ENCODE measurements at regions not wholly inside any gene's neighbourhood (a gene's known extent, or its start where the extent isn't known, plus 50 kb on each side); places are given as distances from the start of the nearest gene placed in this dataset.

- H3K27me3 ChIP-seq, result no peaks in the 10 kb centered on the region
- TF ChIP-seq, protein P1, sequence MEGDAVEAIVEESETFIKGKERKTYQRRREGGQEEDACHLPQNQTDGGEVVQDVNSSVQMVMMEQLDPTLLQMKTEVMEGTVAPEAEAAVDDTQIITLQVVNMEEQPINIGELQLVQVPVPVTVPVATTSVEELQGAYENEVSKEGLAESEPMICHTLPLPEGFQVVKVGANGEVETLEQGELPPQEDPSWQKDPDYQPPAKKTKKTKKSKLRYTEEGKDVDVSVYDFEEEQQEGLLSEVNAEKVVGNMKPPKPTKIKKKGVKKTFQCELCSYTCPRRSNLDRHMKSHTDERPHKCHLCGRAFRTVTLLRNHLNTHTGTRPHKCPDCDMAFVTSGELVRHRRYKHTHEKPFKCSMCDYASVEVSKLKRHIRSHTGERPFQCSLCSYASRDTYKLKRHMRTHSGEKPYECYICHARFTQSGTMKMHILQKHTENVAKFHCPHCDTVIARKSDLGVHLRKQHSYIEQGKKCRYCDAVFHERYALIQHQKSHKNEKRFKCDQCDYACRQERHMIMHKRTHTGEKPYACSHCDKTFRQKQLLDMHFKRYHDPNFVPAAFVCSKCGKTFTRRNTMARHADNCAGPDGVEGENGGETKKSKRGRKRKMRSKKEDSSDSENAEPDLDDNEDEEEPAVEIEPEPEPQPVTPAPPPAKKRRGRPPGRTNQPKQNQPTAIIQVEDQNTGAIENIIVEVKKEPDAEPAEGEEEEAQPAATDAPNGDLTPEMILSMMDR (IDR thresholded peaks at IDR 0.05), result no peak
- H3K27ac ChIP-seq, result no peak overlapping the region
- no peaks in the 10 kb centered on the region for H3K36me3 ChIP-seq
- H3K4me3 ChIP-seq (ENCODE audit: low read depth in 1 of 2, low read length in 1 of 2), result no peak overlapping the region
- H3K4me1 ChIP-seq (ENCODE audit: control insufficient read depth in 1 of 2, insufficient read depth in 1 of 2, low read depth in 1 of 2, low read length in 1 of 2), result no peaks in the 10 kb centered on the region
- H3K9me3 ChIP-seq, result no peaks in the 10 kb centered on the region
Measured at GRCh38 chr2:217091531-217091930, 231.7 kb upstream of the TNP1 start.

DNA sequence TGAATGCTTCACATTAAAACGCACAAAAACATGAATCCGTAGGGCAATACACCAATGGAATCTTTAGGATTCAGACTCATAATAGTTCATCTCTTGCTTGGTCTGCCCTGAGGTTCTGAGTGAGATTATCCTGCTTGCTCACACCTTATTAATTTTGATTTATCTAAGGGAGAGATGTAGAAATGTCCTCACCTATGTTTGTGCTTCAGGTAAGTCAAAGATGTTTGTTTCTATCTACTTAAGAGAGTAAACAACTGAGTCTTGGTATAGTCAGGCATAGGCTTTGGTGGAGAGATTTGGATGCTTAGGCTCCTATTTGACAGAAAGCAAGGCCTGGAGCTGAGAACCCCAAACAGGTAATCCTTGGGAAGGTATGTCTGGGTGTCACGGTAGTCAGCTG, 231.0 kb upstream of the TNP1 start:
- Histone ChIP-seq H3K4me3 (ENCODE audit: low read depth in 1 of 2, low read length in 1 of 2) (no peak overlapping the region), H3K9me3 (no peaks in the 10 kb centered on the region), H3K27me3 (no peaks in the 10 kb centered on the region), H3K27ac (no peak overlapping the region), H3K4me1 (ENCODE audit: control insufficient read depth in 1 of 2, insufficient read depth in 1 of 2, low read depth in 1 of 2, low read length in 1 of 2) (no peaks in the 10 kb centered on the region), H3K36me3 (no peaks in the 10 kb centered on the region)
- TF ChIP-seq, protein P1 (IDR thresholded peaks at IDR 0.05), result no peak

- TF ChIP-seq, protein P1 (IDR thresholded peaks at IDR 0.05), result no peak
- H3K27ac ChIP-seq, result no peak overlapping the region
Measured at GRCh38 chr2:217090024-217090473, 230.2 kb upstream of the TNP1 start.

DNA sequence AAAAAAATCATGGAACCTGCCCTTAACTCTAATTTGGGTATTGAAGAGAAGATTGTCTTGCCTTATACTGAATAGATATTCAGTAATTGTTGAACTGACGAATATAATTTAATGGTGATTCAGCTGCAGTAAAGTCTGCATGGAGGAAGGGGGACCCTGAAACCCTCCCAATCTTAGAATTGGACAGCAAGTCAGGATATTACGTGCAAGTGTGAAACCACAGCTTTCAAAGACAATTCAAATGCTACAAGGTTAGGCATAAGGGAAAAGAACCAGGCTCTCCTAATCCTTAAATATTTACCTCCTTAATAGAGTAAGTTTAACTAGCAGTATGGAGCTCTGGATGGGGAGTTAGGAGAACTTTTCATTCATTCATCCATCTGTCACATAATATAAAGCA, 226.9 kb upstream of the TNP1 start:
- H3K9me3 ChIP-seq, result no peaks in the 10 kb centered on the region
- H3K4me1 ChIP-seq (ENCODE audit: control insufficient read depth in 1 of 2, insufficient read depth in 1 of 2, low read depth in 1 of 2, low read length in 1 of 2), result no peaks in the 10 kb centered on the region
- TF ChIP-seq, protein P1 (IDR thresholded peaks at IDR 0.05), result no peak
- peaks cover 13% of the 10 kb centered on the region for H3K27me3 ChIP-seq
- no peaks in the 10 kb centered on the region for H3K36me3 ChIP-seq
- H3K4me3 ChIP-seq (ENCODE audit: low read depth in 1 of 2, low read length in 1 of 2), result no peak overlapping the region
- H3K27ac ChIP-seq, result no peak overlapping the region

More at GRCh38 chr2:217090024-217090473, 230.2 kb upstream of the TNP1 start:
- Histone ChIP-seq H3K4me1 (ENCODE audit: control insufficient read depth in 1 of 2, insufficient read depth in 1 of 2, low read depth in 1 of 2, low read length in 1 of 2) (no peaks in the 10 kb centered on the region), H3K36me3 (no peaks in the 10 kb centered on the region), H3K27me3 (peaks cover 8% of the 10 kb centered on the region), H3K4me3 (ENCODE audit: low read depth in 1 of 2, low read length in 1 of 2) (no peak overlapping the region), H3K9me3 (no peaks in the 10 kb centered on the region)

DNA sequence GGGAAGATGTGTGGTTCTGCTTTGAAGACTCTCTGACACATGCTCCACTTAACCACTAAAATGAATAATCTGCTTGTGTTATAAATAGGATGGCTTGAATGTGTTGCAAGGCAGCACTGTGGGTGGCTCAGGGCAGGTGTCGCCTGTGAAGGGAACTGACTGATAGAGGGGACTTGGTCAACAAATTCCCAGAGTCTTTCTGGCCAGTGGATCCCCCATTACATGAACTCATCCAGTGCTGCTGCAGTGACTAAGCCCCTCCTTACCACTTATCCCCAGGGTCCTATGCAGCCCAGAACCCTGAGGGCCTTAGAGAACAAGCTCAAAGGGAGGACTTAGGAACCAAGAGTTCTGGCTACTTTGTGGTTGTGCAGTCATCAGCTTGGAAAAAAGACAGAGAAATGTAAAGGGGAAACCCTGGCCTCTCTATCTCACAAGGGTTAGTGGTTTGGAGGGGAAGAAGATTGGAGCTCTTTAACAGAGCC, 226.2 kb upstream of the TNP1 start:
- TF ChIP-seq, protein P1 (IDR thresholded peaks at IDR 0.05), result no peak
- Histone ChIP-seq H3K9me3 (no peaks in the 10 kb centered on the region), H3K4me3 (ENCODE audit: low read depth in 1 of 2, low read length in 1 of 2) (no peak overlapping the region), H3K36me3 (no peaks in the 10 kb centered on the region), H3K27ac (no peak overlapping the region), H3K27me3 (peaks cover 13% of the 10 kb centered on the region), H3K4me1 (ENCODE audit: control insufficient read depth in 1 of 2, insufficient read depth in 1 of 2, low read depth in 1 of 2, low read length in 1 of 2) (no peaks in the 10 kb centered on the region)

DNA sequence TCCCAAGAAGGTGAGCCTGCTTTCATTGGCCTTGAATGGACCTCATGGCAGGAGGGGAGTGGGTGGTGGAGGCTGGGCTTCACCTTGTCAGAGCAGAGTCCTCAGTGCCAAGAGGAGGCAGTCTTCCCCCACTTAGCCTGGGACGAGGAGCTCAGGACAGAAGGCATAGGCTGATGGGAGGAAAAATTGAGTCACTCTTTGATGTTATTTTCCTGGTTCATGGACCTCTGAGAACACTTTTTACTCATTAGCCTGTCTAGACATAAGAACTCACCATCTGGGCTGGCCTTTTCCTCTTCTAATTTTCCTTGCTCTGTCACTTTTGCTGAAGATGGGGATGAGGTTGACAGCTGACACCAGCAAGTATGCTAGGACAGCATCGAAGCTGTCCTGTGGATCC, 225.7 kb upstream of the TNP1 start:
- Histone ChIP-seq H3K4me1 (ENCODE audit: control insufficient read depth in 1 of 2, insufficient read depth in 1 of 2, low read depth in 1 of 2, low read length in 1 of 2) (no peaks in the 10 kb centered on the region), H3K27ac (no peak overlapping the region), H3K27me3 (peaks cover 13% of the 10 kb centered on the region), H3K9me3 (no peaks in the 10 kb centered on the region), H3K4me3 (ENCODE audit: low read depth in 1 of 2, low read length in 1 of 2) (no peak overlapping the region), H3K36me3 (no peaks in the 10 kb centered on the region)
- TF ChIP-seq, protein P1 (IDR thresholded peaks at IDR 0.05), result no peak

Data from neutrophil (primary cell).